ENCODE measurements at regions not wholly inside any gene's neighbourhood (a gene's known extent, or its start where the extent isn't known, plus 50 kb on each side); places are given as distances from the start of the nearest gene placed in this dataset.

DNA sequence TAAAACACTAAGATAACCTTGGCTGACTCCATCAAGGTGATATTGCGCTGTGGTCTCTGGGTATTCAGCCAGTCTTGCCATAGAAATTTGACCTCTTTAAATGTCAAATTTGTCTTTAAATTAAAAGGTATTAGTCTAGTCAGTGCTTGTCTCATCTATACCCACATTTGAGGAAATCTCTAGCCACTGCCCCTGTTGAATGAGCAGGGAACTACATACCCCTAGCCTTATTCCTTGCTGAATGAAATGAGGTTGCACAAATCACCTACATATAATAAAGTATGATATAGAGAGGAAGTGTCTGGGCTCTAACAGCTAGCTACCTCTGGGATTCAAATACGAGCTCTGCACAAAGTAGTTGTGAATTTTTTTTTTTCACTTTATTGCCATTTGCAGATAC is 256.8 kb downstream of the C12orf50 start:
- H3K4me3 ChIP-seq = no peak overlapping the region
- TF ChIP-seq, protein P1, sequence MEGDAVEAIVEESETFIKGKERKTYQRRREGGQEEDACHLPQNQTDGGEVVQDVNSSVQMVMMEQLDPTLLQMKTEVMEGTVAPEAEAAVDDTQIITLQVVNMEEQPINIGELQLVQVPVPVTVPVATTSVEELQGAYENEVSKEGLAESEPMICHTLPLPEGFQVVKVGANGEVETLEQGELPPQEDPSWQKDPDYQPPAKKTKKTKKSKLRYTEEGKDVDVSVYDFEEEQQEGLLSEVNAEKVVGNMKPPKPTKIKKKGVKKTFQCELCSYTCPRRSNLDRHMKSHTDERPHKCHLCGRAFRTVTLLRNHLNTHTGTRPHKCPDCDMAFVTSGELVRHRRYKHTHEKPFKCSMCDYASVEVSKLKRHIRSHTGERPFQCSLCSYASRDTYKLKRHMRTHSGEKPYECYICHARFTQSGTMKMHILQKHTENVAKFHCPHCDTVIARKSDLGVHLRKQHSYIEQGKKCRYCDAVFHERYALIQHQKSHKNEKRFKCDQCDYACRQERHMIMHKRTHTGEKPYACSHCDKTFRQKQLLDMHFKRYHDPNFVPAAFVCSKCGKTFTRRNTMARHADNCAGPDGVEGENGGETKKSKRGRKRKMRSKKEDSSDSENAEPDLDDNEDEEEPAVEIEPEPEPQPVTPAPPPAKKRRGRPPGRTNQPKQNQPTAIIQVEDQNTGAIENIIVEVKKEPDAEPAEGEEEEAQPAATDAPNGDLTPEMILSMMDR (IDR thresholded peaks at IDR 0.05; ENCODE audit: low read depth, low read length) = no peak
- H3K9me3 ChIP-seq (ENCODE audit: low read depth) = no peaks in the 10 kb centered on the region
- peaks cover 7% of the 10 kb centered on the region for H3K4me1 ChIP-seq (ENCODE audit: low read depth)
- H3K36me3 ChIP-seq = no peaks in the 10 kb centered on the region
- H3K27me3 ChIP-seq = no peaks in the 10 kb centered on the region
- no peak for DNase-seq (ENCODE audit: low read depth in 1 of 2, low spot score in 1 of 2)
- H3K27ac ChIP-seq = no peak overlapping the region

GRCh38 chr12:87768501-87769287 is 260.5 kb downstream of the C12orf50 start:
- Histone ChIP-seq H3K36me3 (no peaks in the 10 kb centered on the region), H3K9me3 (ENCODE audit: low read depth) (no peaks in the 10 kb centered on the region), H3K4me3 (no peak overlapping the region), H3K4me1 (ENCODE audit: low read depth) (peaks cover 7% of the 10 kb centered on the region), H3K27me3 (no peaks in the 10 kb centered on the region), H3K27ac (no peak overlapping the region)
- no peak for DNase-seq (ENCODE audit: low read depth in 1 of 2, low spot score in 1 of 2)
- TF ChIP-seq, protein P1 (IDR thresholded peaks at IDR 0.05; ENCODE audit: low read depth, low read length) = no peak

DNA sequence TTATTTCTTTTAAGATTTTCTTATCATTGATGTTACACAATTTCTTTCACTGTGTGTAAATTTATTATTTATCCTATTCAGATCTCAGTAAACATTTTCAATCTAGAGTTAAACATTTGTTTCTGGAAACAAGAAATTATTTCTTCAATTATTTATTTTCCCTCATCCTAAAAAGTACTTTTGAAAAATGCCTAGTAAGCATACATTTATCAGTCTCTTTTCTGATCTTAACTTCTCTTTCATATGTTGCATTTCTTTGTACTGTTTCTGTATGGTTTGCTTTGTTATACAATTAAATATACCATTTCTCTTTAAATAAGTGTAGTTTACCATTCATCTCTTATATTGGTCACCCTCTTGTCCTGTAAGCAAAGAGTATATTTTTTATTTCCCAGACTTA is 263.2 kb downstream of the C12orf50 start:
- no peak for DNase-seq (ENCODE audit: low read depth in 1 of 2, low spot score in 1 of 2)
- H3K27me3 ChIP-seq = no peaks in the 10 kb centered on the region
- TF ChIP-seq, protein P1 (IDR thresholded peaks at IDR 0.05; ENCODE audit: low read depth, low read length) = no peak
- H3K4me3 ChIP-seq = no peak overlapping the region
- peaks cover 7% of the 10 kb centered on the region for H3K4me1 ChIP-seq (ENCODE audit: low read depth)
- H3K27ac ChIP-seq = no peak overlapping the region
- H3K36me3 ChIP-seq = no peaks in the 10 kb centered on the region
- no peaks in the 10 kb centered on the region for H3K9me3 ChIP-seq (ENCODE audit: low read depth)

DNA sequence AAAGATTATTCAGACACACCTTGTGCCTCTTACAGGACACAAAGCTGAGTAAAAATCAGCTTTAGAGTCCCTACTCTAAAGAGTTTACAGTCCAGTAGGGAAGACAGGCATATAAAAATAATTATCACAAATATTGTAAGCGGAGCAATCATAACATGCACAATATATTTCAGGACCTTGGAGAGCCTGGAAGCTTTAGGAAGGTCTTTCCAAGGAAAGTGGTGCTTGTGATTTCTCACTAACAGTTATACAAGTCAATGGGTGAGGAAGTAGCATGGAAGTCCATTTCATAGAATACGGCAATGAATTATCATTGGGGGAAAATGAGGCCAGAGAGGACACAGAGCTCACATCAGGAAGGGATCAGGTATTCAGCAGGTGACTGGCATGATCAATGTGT is 268.3 kb downstream of the C12orf50 start:
- peak in 1 of 2 donors; percentile 17 for DNase-seq (ENCODE audit: low read depth in 1 of 2, low spot score in 1 of 2)
- H3K4me3 ChIP-seq = no peak overlapping the region
- no peaks in the 10 kb centered on the region for H3K4me1 ChIP-seq (ENCODE audit: low read depth)
- H3K27ac ChIP-seq = no peak overlapping the region
- TF ChIP-seq, protein P1 (IDR thresholded peaks at IDR 0.05; ENCODE audit: low read depth, low read length) = no peak
- no peaks in the 10 kb centered on the region for H3K36me3 ChIP-seq
- H3K27me3 ChIP-seq = no peaks in the 10 kb centered on the region
- no peaks in the 10 kb centered on the region for H3K9me3 ChIP-seq (ENCODE audit: low read depth)

GRCh38 chr12:87758271-87758670 is 270.9 kb downstream of the C12orf50 start:
- Histone ChIP-seq H3K4me1 (ENCODE audit: low read depth) (peaks cover 4% of the 10 kb centered on the region), H3K9me3 (ENCODE audit: low read depth) (no peaks in the 10 kb centered on the region), H3K4me3 (no peak overlapping the region), H3K27me3 (no peaks in the 10 kb centered on the region), H3K27ac (no peak overlapping the region), H3K36me3 (no peaks in the 10 kb centered on the region)
- DNase-seq (ENCODE audit: low read depth in 1 of 2, low spot score in 1 of 2) = no peak
- TF ChIP-seq, protein P1 (IDR thresholded peaks at IDR 0.05; ENCODE audit: low read depth, low read length) = no peak
